LNCAP (cell line): ENCODE measurements at regions not wholly inside any gene's neighbourhood (a gene's known extent, or its start where the extent isn't known, plus 50 kb on each side); places are given as distances from the start of the nearest gene placed in this dataset.

Source experiments
- TF ChIP-seq, protein P1 (sequence below): fragments of 450-650 bp; IDR thresholded peaks from 2 replicates; pipeline ENCODE4 v1.5.1; 2017; ENCODE audit warnings: mild to moderate bottlenecking

DNA sequence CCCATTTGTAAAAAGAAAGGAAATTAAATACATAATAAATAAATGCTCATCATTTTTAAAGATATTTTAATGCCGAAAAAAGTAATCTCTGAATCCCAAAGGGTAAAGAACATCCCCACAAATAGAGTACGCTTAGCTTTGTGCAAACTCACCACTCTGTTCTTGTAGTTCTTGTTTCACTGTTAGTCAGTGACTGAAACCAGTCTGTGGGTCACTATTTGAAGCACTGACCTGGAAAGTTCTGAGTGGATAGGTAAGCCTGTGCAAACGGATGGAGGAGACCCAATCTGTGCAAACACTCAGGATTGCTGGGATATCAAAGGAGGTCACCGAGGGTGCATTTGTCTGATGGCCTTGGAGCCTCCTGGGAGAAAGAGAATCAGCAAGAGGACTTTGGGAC lies 68.1 kb upstream of the TSPAN11 start:
- TF ChIP-seq, protein P1, sequence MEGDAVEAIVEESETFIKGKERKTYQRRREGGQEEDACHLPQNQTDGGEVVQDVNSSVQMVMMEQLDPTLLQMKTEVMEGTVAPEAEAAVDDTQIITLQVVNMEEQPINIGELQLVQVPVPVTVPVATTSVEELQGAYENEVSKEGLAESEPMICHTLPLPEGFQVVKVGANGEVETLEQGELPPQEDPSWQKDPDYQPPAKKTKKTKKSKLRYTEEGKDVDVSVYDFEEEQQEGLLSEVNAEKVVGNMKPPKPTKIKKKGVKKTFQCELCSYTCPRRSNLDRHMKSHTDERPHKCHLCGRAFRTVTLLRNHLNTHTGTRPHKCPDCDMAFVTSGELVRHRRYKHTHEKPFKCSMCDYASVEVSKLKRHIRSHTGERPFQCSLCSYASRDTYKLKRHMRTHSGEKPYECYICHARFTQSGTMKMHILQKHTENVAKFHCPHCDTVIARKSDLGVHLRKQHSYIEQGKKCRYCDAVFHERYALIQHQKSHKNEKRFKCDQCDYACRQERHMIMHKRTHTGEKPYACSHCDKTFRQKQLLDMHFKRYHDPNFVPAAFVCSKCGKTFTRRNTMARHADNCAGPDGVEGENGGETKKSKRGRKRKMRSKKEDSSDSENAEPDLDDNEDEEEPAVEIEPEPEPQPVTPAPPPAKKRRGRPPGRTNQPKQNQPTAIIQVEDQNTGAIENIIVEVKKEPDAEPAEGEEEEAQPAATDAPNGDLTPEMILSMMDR = no peak

DNA sequence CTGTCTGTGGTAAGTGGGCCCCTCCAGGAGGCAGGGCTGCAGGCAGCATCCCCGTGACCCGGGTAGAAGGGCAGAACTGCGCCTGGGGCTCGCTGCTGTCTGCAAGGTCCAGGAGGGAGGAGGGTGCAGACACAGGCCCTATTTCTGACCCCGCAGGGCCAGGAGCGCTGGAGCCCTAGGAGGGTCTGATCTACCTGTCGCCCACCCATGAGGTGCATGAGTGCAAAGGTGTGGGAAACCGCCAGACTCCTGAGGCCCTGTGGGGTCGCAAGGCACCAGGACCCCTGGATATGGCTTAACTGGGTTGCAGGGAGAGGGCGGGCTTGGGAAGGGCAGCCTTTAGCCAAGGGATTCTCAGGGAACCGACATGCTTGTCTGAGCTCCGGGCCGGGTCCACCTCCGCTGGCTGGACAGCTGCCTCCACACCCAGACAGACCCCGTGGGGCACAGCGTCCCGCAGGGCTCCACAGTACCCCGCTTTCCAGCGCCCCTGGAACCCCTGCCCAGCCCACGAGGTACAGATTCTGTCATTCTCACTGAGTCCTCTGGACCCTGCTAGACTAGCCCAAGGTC lies 72.9 kb upstream of the TSPAN11 start:
- TF ChIP-seq, protein P1 = no peak

DNA sequence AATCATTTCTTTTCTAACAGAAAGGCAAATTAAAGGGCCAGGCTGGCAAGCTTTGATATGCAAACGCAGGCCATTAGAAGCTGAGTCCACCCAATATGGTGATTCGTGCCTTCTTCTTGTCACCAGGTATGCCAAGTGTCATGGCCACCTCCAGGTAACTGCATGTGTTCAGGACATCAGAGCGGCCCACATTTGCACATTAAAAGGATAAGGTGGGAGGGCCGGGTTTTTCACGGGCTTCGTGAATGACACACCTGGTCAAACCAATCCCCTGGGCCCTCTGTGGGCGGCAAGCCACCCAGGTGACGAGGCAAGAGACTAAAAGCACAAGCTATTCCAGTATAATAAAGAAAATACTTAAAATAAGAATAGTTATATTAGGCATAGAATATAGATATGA lies 75.9 kb upstream of the TSPAN11 start:
- TF ChIP-seq, protein P1 = no peak

DNA sequence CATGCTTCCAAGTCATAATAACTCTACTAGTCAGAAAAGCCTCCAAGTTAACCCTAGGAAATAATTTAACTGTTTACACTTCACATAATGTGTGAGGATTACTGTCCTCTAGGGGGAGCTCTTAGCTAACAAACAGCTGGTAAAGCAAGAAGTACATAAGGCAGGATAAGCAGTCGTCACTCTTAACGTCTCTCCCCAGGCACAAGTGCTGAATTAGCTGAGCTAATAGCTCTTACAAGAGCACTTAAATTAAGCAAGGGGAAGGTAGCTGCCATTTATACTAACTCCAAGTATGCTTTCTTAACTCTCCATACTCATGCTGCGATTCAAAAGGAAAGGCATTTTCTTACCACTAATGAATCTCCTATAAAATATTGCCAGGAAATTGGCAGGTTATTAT lies 79.3 kb upstream of the TSPAN11 start:
- TF ChIP-seq, protein P1 = peak; percentile 79

DNA sequence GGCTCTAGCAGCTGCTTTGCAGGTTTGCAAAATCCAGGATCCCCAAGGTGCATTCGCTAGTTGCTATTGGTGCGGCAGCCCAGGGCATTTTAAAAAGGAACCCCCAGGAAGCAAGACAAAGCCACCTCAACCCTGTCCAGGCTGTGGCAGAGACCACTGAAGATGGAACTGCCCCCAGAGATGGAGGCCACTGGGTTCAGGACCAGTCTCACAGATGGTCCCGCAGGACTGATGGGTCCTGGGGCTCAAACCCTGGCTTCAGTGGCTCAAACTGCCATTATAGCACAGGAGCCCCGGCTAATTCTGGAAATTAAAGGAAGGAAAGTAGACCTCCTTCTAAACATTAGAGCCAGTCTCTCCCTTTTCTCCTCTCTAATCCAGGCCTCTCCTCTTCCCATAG lies 79.8 kb upstream of the TSPAN11 start:
- TF ChIP-seq, protein P1 = no peak

DNA sequence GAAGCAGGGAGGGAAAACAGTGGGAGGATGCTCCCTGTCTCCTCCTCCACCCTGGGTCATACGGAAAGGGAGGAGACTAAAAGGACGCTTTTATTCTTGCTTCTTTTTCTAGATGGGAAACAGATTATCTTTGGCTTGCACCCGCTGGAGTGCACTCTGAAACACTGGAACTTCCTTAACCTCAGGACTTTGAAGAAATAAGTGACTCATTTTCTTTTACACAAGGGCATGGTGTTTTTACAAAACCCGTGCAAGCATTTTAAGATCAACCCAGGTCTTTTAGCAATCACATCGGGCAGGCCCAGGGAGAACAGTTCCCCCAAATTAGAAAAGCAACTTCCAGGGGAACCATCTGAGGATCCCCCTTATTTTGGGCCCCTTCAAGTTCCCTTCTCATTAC lies 80.9 kb upstream of the TSPAN11 start:
- TF ChIP-seq, protein P1 = no peak

DNA sequence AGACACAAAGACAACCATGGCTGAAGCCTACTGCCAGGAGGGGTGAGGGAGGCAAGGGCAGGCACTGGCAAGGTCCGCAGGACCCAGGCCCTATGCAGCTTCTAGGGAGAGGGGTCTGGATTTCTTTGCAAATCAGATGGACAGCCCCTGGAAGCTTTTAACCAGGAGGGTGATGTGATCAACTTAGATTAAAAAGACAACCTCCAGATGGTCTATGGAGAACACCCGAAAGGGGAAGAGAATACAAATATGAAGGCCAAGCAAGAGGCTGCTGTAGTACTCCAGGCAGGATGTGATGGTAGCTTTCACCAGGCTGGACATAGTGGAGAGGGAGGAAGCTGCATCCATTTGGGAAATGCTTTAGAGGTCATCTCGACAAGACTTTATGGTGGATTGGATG lies 83.3 kb upstream of the TSPAN11 start:
- TF ChIP-seq, protein P1 = no peak

DNA sequence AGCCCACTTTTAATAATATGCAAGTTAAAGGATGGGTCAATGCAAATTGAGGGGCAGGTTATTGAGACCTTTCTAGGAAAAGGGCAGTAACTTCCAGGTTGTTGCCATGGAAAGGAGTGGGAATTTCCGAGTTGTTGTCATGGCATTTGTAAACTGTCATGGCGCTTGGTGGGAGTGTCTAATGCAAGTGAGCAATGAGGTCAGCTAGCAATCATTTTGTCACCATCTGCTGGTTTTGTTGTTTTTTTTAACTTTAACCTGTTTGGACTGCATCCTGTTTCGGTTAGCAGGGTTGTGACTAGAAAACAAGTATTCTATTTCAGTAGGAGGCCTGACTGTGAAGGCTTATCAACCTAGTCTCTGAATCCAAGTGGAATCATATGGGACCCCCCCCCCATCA lies 85.8 kb upstream of the TSPAN11 start:
- TF ChIP-seq, protein P1 = no peak
